DMS114 treated with DMSO at 0.1 percent for 48 hours (cell line): ENCODE measurements at regions not wholly inside any gene's neighbourhood (a gene's known extent, or its start where the extent isn't known, plus 50 kb on each side); places are given as distances from the start of the nearest gene placed in this dataset.
"Not testable (repeated sequence)": the region's sequence is repeated elsewhere in the genome, so short reads cannot be mapped to it uniquely, and the experiment has no call there.

Source experiments
- DNase-seq: peaks from one replicate; lab custom pipeline; 2025; ENCODE audit not compliant: unreplicated experiment; lab: John Stamatoyannopoulos, UW

- DNase-seq = no peak
These were observed 619.1 kb upstream of the BCHE start for GRCh38 chr3:166456286-166456685.

- DNase-seq = no peak
These were observed 618.5 kb upstream of the BCHE start for GRCh38 chr3:166455744-166456143.

GRCh38 chr3:166453478-166453877 is 616.3 kb upstream of the BCHE start:
- no peak for DNase-seq

GRCh38 chr3:166451997-166452396 is 614.8 kb upstream of the BCHE start:
- no peak for DNase-seq

GRCh38 chr3:166447513-166447912 is 610.3 kb upstream of the BCHE start:
- DNase-seq = no peak

DNA sequence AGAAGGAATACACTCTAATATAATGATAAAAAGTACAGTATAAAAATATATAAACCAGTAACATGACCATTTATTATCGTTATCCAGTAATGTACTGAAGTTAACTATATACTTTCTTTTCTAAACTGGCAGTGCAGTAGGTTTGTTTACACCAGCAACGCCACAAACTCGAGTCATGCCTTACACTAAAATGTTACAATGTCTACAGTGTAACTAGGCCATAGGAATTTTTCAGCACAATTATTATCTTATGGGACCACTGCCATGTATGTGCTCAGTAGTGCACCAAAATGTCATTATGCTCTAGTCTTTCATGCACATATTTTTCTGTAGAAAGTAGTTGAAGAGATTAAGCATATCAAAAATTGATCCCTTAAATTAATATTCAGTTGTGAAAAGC is 609.8 kb upstream of the BCHE start:
- DNase-seq = no peak

GRCh38 chr3:166446291-166446690 is 609.1 kb upstream of the BCHE start:
- DNase-seq = no peak

DNA sequence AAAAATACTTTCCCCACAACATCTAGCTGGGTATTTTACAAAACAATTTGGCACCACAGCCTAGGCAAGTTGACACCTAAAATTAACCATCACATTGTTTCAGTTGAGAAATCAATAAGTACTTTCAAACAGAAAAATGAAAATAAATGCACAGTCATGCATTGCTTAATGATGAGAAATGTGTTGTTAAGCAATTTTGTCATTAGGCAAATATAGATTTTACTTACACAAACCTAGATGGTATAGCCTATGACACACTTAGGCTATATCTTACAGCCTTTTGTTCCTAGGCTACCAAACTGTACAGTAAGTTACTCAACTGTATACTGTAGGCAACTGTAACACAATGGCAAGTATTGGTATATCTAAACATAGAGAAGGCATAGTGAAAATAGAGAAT is 608.6 kb upstream of the BCHE start:
- no peak for DNase-seq

DNA sequence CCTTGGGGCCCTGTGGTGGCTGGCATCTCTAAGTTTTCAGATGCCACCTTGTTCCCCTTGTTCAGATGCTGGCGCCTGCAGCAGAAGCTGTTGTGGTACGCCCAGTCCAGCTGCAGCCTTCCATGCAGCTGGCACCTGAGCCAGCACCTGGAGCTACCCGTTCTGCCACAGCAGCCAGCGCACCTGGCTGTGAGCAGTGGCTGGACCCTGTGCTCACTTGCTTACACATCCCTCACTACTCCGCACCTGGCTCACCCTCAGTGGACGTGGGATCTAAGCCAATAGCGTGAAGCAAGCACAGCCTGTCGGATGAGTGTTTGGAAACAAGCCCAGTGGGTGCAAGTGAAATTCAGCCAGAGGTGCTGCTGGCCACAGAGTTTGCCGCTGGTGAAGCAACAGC is 607.5 kb upstream of the BCHE start:
- no peak for DNase-seq

GRCh38 chr3:166444336-166444735 is 607.1 kb upstream of the BCHE start:
- no peak for DNase-seq

- no peak for DNase-seq
These were observed 598.3 kb upstream of the BCHE start for GRCh38 chr3:166435469-166436057.

- no peak for DNase-seq
These were observed 595.8 kb upstream of the BCHE start for GRCh38 chr3:166433060-166433459.

DNA sequence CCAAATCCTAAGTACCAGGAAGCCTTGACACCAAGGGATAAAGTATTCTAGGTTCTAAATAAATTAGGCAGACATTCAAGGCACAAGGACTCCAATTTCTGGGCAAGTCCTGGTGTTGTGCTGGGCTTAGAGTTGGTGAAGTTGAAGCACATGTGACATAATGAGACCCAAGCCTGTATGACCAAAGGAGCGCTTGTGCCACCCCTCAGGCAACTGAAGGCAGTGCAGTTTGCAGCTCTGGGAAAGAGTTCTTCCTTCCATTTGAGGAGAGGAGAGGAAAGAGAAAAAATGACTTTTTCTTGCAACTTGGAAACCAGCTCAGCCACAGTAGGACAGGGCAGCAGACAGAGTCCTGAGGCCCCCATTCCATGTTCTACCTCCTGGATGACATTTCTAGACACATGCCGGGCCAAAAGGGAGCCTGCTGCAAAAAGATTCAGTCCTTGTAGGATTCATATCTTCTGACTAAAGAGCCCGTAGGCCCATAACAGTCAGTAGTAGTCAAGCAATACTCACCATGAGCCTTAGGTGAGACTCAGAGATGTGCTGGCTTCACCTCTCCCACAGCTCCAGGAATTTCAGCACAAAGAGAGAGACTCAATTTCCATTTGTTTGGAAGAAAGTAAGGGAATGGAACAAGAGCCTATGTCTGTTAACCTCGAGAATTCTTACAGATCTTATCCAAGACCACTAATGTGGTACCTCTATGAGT is 588.8 kb upstream of the BCHE start:
- no peak for DNase-seq

GRCh38 chr3:166425021-166425420 is 587.8 kb upstream of the BCHE start:
- DNase-seq = no peak

- not testable (repeated sequence) for DNase-seq
These were observed 586.7 kb upstream of the BCHE start for GRCh38 chr3:166423824-166424513.

DNA sequence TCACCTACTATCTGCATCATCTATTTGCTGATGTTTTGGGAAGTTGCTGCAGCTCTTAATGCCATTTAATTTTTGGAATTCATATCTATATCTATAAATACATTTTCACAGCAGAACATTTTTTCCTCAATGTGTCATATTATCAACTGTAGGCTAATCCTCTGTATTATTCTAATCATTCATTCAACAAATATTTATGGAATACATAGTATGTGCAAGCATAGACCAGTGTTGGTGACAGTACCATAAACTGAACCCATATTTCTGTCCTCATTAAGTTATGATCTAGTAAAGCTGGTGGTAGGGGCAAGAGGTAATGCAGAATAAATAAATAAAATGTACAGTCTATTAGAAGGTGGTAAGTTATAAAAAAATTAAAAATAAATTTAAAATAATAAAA is 585.3 kb upstream of the BCHE start:
- no peak for DNase-seq

GRCh38 chr3:166420071-166420470 is 582.8 kb upstream of the BCHE start:
- DNase-seq = no peak

DNA sequence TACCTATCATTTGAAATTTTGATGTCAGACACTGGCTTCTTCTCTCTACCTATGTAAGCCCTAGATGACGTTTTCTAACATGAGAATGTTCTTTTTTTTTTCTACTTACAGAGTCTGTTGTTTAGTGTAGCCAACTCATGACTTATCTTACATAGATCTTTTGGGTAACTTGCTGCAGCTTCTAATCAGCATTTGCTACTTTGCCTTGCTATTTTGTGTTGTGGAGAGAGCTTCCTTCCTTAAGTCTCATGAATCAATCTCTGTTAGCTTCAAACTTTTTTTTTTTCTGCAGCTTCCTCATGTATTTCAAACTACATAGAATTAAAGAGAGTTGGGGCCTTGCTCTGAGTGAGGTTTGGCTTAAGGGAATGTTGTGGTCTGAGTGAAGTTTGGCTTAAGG is 568.7 kb upstream of the BCHE start:
- DNase-seq = no peak

GRCh38 chr3:166405465-166405864 is 568.2 kb upstream of the BCHE start:
- no peak for DNase-seq

DNA sequence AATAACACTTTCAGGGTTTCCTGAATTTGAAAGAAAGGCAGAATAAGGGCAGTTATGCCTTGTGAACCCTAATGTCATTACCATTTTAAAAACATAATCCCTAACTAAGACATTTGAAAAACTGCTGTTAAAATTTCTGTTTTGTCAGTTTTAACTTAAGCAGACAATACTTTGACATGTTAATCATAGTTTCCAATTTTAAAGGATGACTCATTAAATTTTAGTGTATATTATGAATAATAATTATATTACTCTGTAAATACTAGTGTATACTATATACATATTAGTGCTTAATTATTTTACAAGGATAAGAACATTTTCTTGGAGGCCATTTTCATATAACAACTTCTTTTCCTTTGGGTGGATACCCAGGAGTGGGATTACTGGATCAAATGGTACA is 553.1 kb upstream of the BCHE start:
- no peak for DNase-seq

GRCh38 chr3:166388321-166388720 is 551.1 kb upstream of the BCHE start:
- DNase-seq = no peak

- no peak for DNase-seq
These were observed 535.4 kb upstream of the BCHE start for GRCh38 chr3:166372571-166373106.
